HG02610 (cell line): ENCODE measurements at regions not wholly inside any gene's neighbourhood (a gene's known extent, or its start where the extent isn't known, plus 50 kb on each side); places are given as distances from the start of the nearest gene placed in this dataset.

ENCODE experiments used
- ATAC-seq: cut with Tn5 transposase; IDR thresholded peaks from one replicate; pipeline ENCODE4 v1.9.1; 2021; ENCODE audit warnings: mild to moderate bottlenecking, moderate library complexity; ENCODE audit not compliant: unreplicated experiment

DNA sequence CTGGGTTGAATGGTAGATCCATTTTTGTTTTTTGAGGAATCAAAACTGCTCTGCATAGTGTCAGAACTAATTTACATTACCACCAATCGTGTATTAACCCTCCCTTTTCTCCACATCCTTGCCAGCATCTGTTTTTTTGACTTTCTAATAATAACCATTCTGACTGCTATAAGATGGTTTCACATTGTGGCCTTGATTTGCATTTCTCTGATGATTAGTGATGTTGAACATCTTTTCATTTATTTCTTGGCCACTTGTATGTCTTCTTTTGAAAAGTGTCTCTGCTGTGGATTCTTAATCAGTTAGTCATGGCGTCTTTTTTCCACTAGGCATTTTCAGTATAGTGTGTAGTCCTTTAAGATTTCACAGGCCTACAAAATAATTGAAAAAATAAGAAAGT lies 2144.3 kb upstream of the C9orf72 start:
- peak; percentile 75 for ATAC-seq

GRCh38 chr9:29730163-29730562 lies 2156.9 kb upstream of the C9orf72 start:
- ATAC-seq = no peak

- peak; percentile 63 for ATAC-seq
Measured at GRCh38 chr9:29740518-29740917, 2167.2 kb upstream of the C9orf72 start.

- no peak for ATAC-seq
Measured at GRCh38 chr9:29741169-29741568, 2167.9 kb upstream of the C9orf72 start.

- ATAC-seq = no peak
Measured at GRCh38 chr9:29750062-29750461, 2176.8 kb upstream of the C9orf72 start.

GRCh38 chr9:29751226-29751625 lies 2177.9 kb upstream of the C9orf72 start:
- no peak for ATAC-seq

DNA sequence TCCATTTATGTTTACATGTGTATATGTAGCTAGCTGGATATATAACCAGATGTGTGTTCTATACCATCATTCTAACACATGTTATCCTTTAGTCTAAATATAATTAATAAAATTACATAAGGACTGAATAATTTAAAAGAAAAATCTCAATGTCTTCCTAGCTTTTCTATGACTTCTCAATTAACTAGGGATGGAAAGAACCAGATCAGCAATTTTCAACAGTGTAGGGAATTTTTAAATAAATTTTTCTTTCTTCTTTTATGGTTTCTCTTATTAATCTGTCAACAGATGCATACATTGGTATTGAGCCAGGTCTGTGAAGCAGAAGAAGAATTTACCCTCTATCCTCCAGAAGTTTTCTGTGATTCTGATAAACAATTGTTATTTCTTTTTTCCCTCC lies 2180.4 kb upstream of the C9orf72 start:
- no peak for ATAC-seq

DNA sequence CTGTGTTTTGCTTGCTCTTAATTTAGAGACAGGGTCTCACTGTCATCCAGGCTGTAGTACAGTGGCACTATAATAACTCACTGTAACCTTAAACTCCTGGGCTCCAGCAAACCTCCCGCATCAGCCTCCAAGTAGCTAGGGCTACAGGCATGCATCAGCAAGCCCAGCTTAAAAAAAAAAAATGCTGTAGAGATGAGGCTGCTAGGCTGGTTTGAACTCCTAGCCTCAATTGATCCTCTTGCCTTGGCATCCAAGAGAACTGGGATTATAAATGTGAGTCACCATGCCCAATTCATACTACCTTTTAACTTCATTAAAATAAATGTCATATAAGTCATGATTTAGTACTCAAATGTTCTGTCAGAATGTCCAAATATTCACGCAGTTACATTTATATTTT lies 2195.7 kb upstream of the C9orf72 start:
- ATAC-seq = no peak

- ATAC-seq = peak; percentile 91
Measured at GRCh38 chr9:29773676-29774075, 2200.4 kb upstream of the C9orf72 start.

DNA sequence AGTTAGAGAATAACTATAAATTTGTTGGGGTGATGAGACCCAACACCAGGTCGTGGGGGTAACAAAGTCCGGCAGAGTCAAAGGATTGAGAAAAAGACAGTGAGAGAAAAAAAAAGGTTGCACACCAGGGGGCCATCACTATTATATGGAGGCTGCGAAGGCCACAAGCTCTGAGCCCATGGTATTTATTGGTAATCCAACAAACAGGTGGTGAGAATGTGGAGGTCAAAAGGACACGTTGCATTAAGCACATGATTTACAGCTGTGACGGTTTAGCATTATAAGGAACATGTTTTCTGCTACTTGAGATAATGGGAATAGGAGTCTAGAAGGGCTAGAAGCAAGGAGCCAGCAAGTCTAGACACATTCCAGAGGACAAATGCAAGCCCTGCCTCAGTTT lies 2202.2 kb upstream of the C9orf72 start:
- no peak for ATAC-seq

DNA sequence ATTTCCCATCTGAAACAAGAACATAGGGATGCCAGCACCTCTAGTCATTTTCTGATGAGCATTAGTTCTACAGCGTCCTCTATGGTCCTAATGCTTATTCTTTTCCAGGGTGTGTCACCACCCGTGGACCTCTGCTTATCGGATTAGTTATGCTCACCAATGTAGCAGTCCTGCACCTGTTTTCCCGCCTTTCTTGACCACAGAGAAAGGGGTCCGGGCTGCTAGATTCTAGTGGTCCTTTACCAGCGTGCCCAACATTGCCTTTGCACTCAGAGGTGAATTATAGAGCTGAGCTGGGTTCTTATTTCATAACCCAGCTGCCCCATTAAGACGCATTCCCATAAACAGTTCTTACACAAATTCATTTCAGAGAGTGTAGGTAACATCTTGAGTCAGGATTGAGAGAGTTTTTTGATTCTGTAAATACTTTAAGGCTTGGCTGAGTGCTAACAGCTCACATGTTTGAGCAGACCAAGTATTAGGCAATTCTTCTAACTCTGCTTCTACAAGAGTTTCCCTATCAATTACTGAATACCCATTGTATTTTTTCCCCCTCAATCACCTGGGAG lies 2205.1 kb upstream of the C9orf72 start:
- no peak for ATAC-seq

DNA sequence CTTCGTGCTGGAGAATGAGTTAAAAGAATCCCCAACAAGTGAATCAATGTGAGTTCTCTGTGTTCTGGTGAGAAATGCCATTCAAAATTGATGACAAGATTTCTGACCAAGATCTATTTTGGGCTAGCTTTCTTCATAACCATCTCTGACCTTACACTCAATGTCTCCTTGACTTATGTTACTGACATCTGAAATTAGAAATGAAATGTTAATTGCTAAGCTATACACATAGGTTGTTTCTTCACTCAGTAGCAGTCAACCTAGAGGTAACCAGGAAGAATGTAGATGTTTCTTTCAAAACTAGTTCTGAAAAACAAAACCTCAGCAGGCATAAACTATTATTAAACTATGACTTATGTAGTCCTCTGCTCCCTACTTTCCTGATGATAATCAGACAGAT lies 2220.7 kb upstream of the C9orf72 start:
- ATAC-seq = no peak

DNA sequence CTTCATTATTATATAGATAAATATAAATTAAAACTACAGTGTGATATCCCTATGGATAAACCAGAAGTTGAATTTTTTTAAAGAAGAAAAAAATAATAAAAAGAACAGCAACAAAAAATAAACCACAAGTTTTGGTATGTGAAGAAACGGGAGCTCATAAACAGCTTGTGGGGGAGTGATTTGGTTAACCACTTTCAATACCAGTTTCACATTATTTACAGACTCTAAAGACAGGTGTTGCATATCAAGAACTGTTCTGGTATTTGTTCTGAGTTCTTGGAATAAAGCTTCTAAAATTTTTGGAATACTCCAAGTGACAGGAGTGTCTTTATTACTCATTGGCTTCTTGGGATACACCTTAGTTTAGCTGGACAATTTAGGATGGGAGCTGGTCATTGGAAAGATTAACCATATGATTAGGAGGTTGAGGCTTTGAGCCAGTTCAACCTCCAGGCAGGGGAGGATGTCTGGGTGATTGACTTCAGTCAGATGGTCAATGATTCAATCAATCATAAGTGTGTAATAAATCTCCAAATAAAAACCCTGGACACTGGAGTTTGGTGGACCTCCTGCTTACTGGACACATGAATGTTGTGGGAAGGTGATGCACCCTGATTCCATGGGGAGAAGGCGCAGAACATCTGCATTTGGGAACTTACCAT lies 2223.1 kb upstream of the C9orf72 start:
- ATAC-seq = peak; percentile 95

GRCh38 chr9:29798599-29798998 lies 2225.3 kb upstream of the C9orf72 start:
- no peak for ATAC-seq

- ATAC-seq = no peak
Measured at GRCh38 chr9:29799227-29799626, 2225.9 kb upstream of the C9orf72 start.

GRCh38 chr9:29800821-29801220 lies 2227.5 kb upstream of the C9orf72 start:
- no peak for ATAC-seq

DNA sequence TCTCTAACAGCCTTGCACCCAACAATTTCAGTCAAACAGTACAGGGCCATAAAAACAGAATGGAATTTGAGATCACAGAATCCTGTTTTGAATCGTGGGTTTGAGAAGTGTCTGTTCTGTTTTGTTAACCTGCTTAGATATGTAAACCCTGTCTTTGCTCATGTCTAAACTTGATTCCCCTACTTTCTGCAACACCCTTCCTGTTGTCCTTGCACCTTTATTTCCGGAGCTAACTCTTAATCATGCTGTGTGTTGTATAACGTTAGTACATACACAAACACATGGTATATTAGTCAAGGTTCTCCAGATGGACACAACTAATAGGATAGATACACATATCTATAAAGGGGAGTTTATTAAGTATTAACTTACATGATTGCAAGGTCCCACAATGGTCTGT lies 2229.2 kb upstream of the C9orf72 start:
- no peak for ATAC-seq

DNA sequence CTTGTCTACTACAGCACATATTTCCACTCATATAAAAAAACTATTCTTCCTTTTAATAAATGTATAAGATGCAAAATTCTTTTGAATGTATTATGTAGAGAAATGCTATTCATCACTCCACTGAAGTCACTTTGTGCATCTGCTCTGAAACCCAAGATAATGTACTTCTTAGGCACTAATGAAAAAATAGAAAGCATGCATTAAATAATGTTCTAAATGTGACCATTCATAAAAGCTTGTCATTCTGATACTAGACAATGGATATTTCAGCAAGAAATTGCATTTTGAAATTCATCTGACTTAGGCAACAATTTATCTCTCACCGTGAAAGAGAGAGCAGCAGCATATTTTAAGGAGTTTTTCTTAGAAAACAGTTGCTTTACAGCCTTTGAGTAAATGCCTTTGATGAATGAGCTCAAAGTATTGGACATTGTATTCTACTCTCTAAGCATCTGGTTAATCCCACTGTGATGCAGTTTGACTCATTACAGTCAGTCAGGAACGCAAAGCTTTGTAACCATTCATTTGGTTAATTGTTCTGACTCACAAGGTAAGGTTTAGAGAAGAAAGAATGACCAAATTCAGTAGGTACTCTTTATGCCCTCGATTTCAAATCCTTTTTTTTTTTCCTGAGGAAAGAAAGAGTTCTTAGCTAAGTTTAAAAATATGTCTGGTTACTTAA lies 2233.8 kb upstream of the C9orf72 start:
- ATAC-seq = peak; percentile 97

DNA sequence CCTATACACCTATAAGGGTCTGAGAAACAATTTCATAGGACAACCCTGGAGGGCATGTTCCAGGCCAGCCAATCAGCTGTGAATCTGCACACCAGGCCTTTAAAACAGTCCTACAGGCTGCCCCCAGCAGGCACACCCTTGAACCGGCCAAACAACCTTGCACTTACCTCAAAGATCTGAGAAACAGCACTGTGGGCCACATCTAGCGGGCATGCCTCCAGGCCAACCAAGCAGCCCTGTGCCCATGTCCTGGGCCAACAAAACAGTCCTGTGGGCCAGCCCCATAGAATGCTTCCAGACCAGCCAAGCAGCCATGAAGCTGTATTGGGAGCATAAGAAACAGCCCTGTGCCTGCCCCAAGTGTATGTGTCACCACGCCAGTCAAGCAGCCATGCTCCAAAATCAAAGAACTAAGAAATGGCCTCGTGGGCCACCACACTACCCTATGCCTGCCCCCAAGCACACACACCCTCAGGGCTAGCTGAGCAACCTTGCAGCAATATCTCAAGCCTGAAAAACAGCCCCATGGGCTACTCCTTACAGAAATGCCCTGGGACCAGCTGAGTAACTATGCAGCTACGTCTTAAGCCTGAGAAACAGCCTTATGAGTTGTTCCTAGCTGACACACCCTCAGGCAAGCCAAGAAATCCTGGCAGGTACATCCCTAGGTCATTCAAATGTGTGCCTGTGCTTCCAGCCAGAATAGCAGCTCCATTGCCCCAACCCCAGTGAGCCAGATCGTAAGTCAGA lies 2243.8 kb upstream of the C9orf72 start:
- no peak for ATAC-seq

- no peak for ATAC-seq
Measured at GRCh38 chr9:29822458-29822857, 2249.2 kb upstream of the C9orf72 start.

- no peak for ATAC-seq
Measured at GRCh38 chr9:29826421-29826820, 2253.1 kb upstream of the C9orf72 start.

DNA sequence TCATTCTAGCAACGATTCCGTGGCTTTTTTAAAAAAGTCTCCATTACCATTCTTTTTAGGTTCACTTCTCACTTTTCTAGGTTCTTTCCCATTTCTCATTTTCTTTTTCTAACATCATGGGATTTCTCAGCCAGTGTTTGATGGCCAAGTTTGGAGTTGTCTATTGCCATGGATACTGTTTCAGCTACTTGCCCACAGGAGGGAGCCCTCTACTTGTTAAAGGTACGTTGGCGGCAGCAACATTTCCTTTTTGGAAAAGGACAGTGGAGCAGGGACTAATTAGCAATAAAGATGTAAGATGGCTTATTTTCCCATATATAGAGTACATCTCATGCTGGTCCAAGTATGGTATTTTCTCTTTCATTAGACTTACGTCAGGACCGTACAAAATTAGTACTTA lies 2257.5 kb upstream of the C9orf72 start:
- no peak for ATAC-seq
